GM12891 (cell line): ENCODE measurements at regions not wholly inside any gene's neighbourhood (a gene's known extent, or its start where the extent isn't known, plus 50 kb on each side); places are given as distances from the start of the nearest gene placed in this dataset.

Source experiments
- DNase-seq: peaks from one replicate; pipeline ENCODE4 v3.0.0; 2011; ENCODE audit warnings: low spot score; ENCODE audit not compliant: insufficient read length
- FAIRE-seq: peaks from 2 replicates; lab custom pipeline; 2011; peaks lifted over from hg19 to GRCh38; lab: Jason Lieb, UNC
- PAX5 ChIP-seq: IDR thresholded peaks from 2 replicates; pipeline ENCODE4 v1.6.1; 2011; ENCODE audit warnings: low read length, moderate library complexity, mild to moderate bottlenecking; ENCODE audit not compliant: insufficient read depth, severe bottlenecking
- POLR2A ChIP-seq: IDR thresholded peaks from 2 replicates; pipeline ENCODE4 v1.6.1; 2011; ENCODE audit warnings: low read depth, low read length, control low read depth
- POLR2AphosphoS5 ChIP-seq: IDR thresholded peaks from 2 replicates; pipeline ENCODE4 v1.6.1; 2011; ENCODE audit warnings: low read depth, low read length, control low read depth
- POU2F2 ChIP-seq: IDR thresholded peaks from 2 replicates; pipeline ENCODE4 v1.6.1; 2011; ENCODE audit warnings: low read depth, mild to moderate bottlenecking, control low read depth, low read length, moderate library complexity
- SPI1 ChIP-seq: IDR thresholded peaks from 2 replicates; pipeline ENCODE4 v1.6.1; 2011; ENCODE audit warnings: low read depth, low read length, control low read depth
- TAF1 ChIP-seq: IDR thresholded peaks from 2 replicates; pipeline ENCODE4 v1.6.1; 2011; ENCODE audit warnings: low read depth, low read length, control low read depth

DNA sequence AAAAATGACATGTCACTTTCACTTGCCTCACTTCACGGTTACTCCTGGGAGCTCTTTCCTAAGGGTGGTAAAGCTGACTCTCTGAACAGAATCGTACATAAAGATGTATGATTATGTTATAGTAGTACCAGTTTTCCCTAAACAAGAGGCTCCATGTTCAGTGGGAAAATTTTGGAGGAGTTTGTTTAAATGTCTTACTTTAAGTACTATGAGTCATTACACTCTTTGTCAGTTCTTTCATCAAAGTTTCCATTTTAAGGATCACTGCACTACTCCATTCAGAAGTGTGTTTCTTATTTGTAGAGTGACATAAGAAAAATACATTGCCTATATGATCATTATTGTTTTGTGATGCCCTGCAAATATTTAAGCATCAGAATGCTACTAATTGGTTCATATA lies 121.1 kb upstream of the FIGN start:
- DNase-seq (no peak), FAIRE-seq (no peak)
- TF ChIP-seq SPI1 = no peak
- no peak for TF ChIP-seq POLR2AphosphoS5

GRCh38 chr2:163852616-163853015 lies 116.8 kb upstream of the FIGN start:
- FAIRE-seq (no peak), DNase-seq (no peak)
- no peak for TF ChIP-seq POU2F2
- TF ChIP-seq POLR2A = no peak
- no peak for TF ChIP-seq SPI1
- TF ChIP-seq POLR2AphosphoS5 = no peak
- no peak for TF ChIP-seq PAX5
- no peak for TF ChIP-seq TAF1

GRCh38 chr2:163849756-163850435 lies 114.1 kb upstream of the FIGN start:
- FAIRE-seq = no peak
- no peak for TF ChIP-seq TAF1
- no peak for TF ChIP-seq PAX5
- no peak for TF ChIP-seq POLR2AphosphoS5
- no peak for TF ChIP-seq POLR2A
- TF ChIP-seq POU2F2 = no peak
- no peak for TF ChIP-seq SPI1
- DNase-seq = no peak

- no peak for DNase-seq
- no peak for TF ChIP-seq PAX5
- no peak for TF ChIP-seq POLR2AphosphoS5
- TF ChIP-seq POU2F2 = no peak
- no peak for TF ChIP-seq TAF1
- TF ChIP-seq SPI1 = no peak
- no peak for TF ChIP-seq POLR2A
- no peak for FAIRE-seq
Observed at GRCh38 chr2:163838890-163839289, 103.1 kb upstream of the FIGN start.

GRCh38 chr2:163836167-163836566 lies 100.4 kb upstream of the FIGN start:
- no peak for DNase-seq
- FAIRE-seq = no peak
- TF ChIP-seq PAX5 (no peak), POU2F2 (no peak), POLR2AphosphoS5 (no peak), SPI1 (no peak), TAF1 (no peak), POLR2A (no peak)

GRCh38 chr2:163834841-163835240 lies 99.0 kb upstream of the FIGN start:
- no peak for DNase-seq
- no peak for FAIRE-seq
- TF ChIP-seq SPI1 (no peak), POU2F2 (no peak), PAX5 (no peak), POLR2AphosphoS5 (no peak), POLR2A (no peak), TAF1 (no peak)

DNA sequence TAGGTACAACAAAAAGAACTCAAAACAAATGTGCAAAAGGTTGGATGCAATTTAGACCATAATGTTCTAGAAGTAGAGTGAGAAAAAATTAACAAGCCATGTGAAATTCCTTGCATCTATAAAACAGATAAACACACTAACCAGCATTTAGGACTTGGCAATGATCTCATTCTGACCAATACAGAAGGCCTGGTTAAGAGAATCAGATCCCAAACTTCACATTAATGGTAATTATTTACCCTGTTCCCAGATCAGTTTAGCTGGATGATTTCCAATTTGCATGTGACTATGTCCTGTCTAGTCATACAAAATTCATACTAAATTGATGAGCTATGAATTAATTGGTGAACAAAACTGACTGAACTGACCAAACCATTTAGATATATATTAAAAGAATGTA lies 98.4 kb upstream of the FIGN start:
- FAIRE-seq (no peak), DNase-seq (no peak)
- no peak for TF ChIP-seq POU2F2
- no peak for TF ChIP-seq PAX5
- no peak for TF ChIP-seq TAF1
- TF ChIP-seq SPI1 = no peak
- TF ChIP-seq POLR2A = no peak
- no peak for TF ChIP-seq POLR2AphosphoS5

GRCh38 chr2:163828771-163829170 lies 93.0 kb upstream of the FIGN start:
- no peak for DNase-seq
- FAIRE-seq = no peak
- no peak for TF ChIP-seq TAF1
- TF ChIP-seq POLR2AphosphoS5 = no peak
- no peak for TF ChIP-seq POU2F2
- no peak for TF ChIP-seq POLR2A
- no peak for TF ChIP-seq PAX5

DNA sequence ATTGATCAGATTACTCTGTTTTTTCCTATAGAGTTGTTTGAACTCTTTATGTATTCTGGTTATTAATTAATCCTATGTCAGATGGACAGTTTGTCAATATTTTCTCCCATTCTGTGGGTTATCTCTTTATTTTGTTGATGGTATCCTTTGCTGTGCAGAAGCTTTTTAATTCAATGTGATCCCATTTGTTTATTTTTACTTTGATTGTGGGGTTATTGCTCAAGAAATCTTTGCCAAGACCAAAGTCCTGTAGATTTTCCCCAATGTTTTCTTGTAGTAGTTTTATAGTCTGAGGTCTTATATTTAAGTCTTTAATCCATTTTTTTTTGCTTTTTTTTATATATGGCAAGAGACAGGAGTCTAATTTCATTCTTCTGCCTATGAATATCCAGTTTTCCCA lies 86.2 kb upstream of the FIGN start:
- TF ChIP-seq SPI1 = no peak
- no peak for FAIRE-seq
- DNase-seq = no peak

- TF ChIP-seq POLR2A (no peak), SPI1 (no peak), TAF1 (no peak), POLR2AphosphoS5 (no peak), PAX5 (no peak), POU2F2 (no peak)
- DNase-seq (no peak), FAIRE-seq (no peak)
Observed at GRCh38 chr2:163812926-163813520, 77.2 kb upstream of the FIGN start.
